IMR-90 (cell line): ENCODE measurements at regions not wholly inside any gene's neighbourhood (a gene's known extent, or its start where the extent isn't known, plus 50 kb on each side); places are given as distances from the start of the nearest gene placed in this dataset.

ENCODE experiments used
- ATAC-seq: fragments of 200-7000 bp; cut with Tn5 transposase; 2 replicates; pipeline ENCODE4 v1.9.1; 2020; ENCODE audit warnings: low read depth, mild to moderate bottlenecking, moderate library complexity
- BruUV-seq: library from RNA; stranded (reverse); fragments of 400-500 nt; replicated peaks from 2 replicates; lab custom pipeline; 2021; lab: Mats Ljungman, UMichigan
- CTCF ChIA-PET: fragments of 300-600 bp; formaldehyde crosslinking; extraction: SDS; loops from one replicate; lab custom pipeline; 2021; ENCODE audit warnings: antibody characterized with exemption; lab: Yijun Ruan, JAX
- POLR2A ChIA-PET: fragments of 300-600 bp; sonication (Branson Sonifier 250); formaldehyde crosslinking; loops from one replicate; lab custom pipeline; 2022; ENCODE audit warnings: antibody characterized with exemption; ENCODE audit not compliant: unreplicated experiment; lab: Charles Lee
- DNase-seq: peaks from one replicate; pipeline ENCODE4 v3.0.0; 2013
- H2AFZ ChIP-seq: replicated peaks from 2 replicates; pipeline ENCODE3; 2013; ENCODE audit warnings: low read length, mild to moderate bottlenecking; ENCODE audit not compliant: poor library complexity
- H2AK5ac ChIP-seq: 2 replicates; pipeline ENCODE4 v1.6.1; 2013; ENCODE audit warnings: low read depth, low read length, inconsistent platforms
- H2AK9ac ChIP-seq: replicated peaks from 2 replicates; pipeline ENCODE3; 2013; ENCODE audit warnings: mild to moderate bottlenecking, low read depth, low read length, moderate library complexity; ENCODE audit not compliant: poor library complexity
- H2BK120ac ChIP-seq: 2 replicates; pipeline ENCODE4 v1.6.1; 2013; ENCODE audit warnings: low read depth, low read length, inconsistent platforms
- H2BK15ac ChIP-seq: 3 replicates; pipeline ENCODE4 v1.6.1; 2013; ENCODE audit warnings: low read depth, low read length, inconsistent platforms
- H2BK20ac ChIP-seq: 2 replicates; pipeline ENCODE4 v1.6.1; 2013; ENCODE audit warnings: low read depth, mild to moderate bottlenecking, inconsistent platforms, low read length, moderate library complexity
- H2BK5ac ChIP-seq: 2 replicates; pipeline ENCODE4 v1.6.1; 2013; ENCODE audit warnings: mild to moderate bottlenecking, low read depth, low read length, inconsistent platforms; ENCODE audit not compliant: poor library complexity, severe bottlenecking
- H3K14ac ChIP-seq: replicated peaks from 2 replicates; pipeline ENCODE4 v1.6.1; 2013; ENCODE audit warnings: low read depth, low read length, inconsistent platforms
- H3K18ac ChIP-seq: 2 replicates; pipeline ENCODE4 v1.6.1; 2013; ENCODE audit warnings: low read depth, low read length, control low read depth
- H3K23ac ChIP-seq: 2 replicates; pipeline ENCODE4 v1.6.1; 2013; ENCODE audit warnings: low read depth, low read length, inconsistent platforms
- H3K27ac ChIP-seq: 2 replicates; pipeline ENCODE4 v1.5.1; 2013; ENCODE audit warnings: mild to moderate bottlenecking, control low read depth, low read length; ENCODE audit not compliant: insufficient read depth
- H3K27me3 ChIP-seq: 2 replicates; pipeline ENCODE4 v1.6.1; 2013; ENCODE audit warnings: low read length; ENCODE audit not compliant: control insufficient read depth, insufficient read depth
- H3K36me3 ChIP-seq: 2 replicates; pipeline ENCODE4 v1.6.1; 2013; ENCODE audit warnings: low read length, mixed read lengths; ENCODE audit not compliant: control insufficient read depth, insufficient read depth
- H3K4ac ChIP-seq: 2 replicates; pipeline ENCODE4 v1.6.1; 2013; ENCODE audit warnings: low read depth, low read length, inconsistent platforms
- H3K4me1 ChIP-seq: 2 replicates; pipeline ENCODE4 v1.6.1; 2013; ENCODE audit warnings: low read length, mixed read lengths; ENCODE audit not compliant: control insufficient read depth, insufficient read depth
- H3K4me2 ChIP-seq: 2 replicates; pipeline ENCODE4 v1.6.1; 2013; ENCODE audit warnings: low read depth, mild to moderate bottlenecking, control low read depth, low read length, moderate library complexity
- H3K4me3 ChIP-seq: 2 replicates; pipeline ENCODE4 v1.5.1; 2013; ENCODE audit warnings: low read depth, mild to moderate bottlenecking, control low read depth, low read length, moderate library complexity; ENCODE audit not compliant: insufficient read depth
- H3K56ac ChIP-seq: 2 replicates; pipeline ENCODE4 v1.6.1; 2013; ENCODE audit warnings: low read length, inconsistent platforms; ENCODE audit not compliant: insufficient read depth; ENCODE audit errors: extremely low read depth
- H3K79me1 ChIP-seq, 2 experiments: 2 replicates each; pipeline ENCODE4 v1.6.1; 2013; ENCODE audit warnings: low read length in 2 of 2, inconsistent platforms in 1 of 2, low read depth in 1 of 2
- H3K9ac ChIP-seq: 2 replicates; pipeline ENCODE4 v1.6.1; 2013; ENCODE audit warnings: low read depth, low read length, control low read depth
- H3K9me1 ChIP-seq: 2 replicates; pipeline ENCODE4 v1.6.1; 2013; ENCODE audit warnings: low read length, inconsistent platforms; ENCODE audit not compliant: insufficient read depth
- H3K9me3 ChIP-seq: 2 replicates; pipeline ENCODE4 v1.6.1; 2013; ENCODE audit warnings: low read length; ENCODE audit not compliant: control insufficient read depth, insufficient read depth
- H4K20me1 ChIP-seq: 2 replicates; pipeline ENCODE4 v1.6.1; 2013; ENCODE audit warnings: low read length, inconsistent platforms; ENCODE audit not compliant: insufficient read depth
- H4K5ac ChIP-seq: 2 replicates; pipeline ENCODE4 v1.6.1; 2013; ENCODE audit warnings: mild to moderate bottlenecking, low read depth, low read length, control low read depth
- H4K8ac ChIP-seq, 2 experiments: 2 replicates each; pipeline ENCODE4 v1.6.1; 2013; ENCODE audit warnings: low read depth in 2 of 2, low read length in 2 of 2, control low read depth in 1 of 2, inconsistent platforms in 1 of 2
- H4K91ac ChIP-seq: 2 replicates; pipeline ENCODE4 v1.6.1; 2013; ENCODE audit warnings: low read depth, low read length, inconsistent platforms; ENCODE audit not compliant: insufficient read depth
- BHLHE40 ChIP-seq: fragments of 150-350 bp; IDR thresholded peaks from 2 replicates; pipeline ENCODE4 v1.6.1; 2016; ENCODE audit warnings: mild to moderate bottlenecking, low read depth, low read length
- CHD1 ChIP-seq: IDR thresholded peaks from 2 replicates; pipeline ENCODE4 v1.6.1; 2012; ENCODE audit warnings: low read depth, low read length, improper control_type of control experiment
- ELK1 ChIP-seq: fragments of 150-350 bp; IDR thresholded peaks from 2 replicates; pipeline ENCODE4 v1.6.1; 2016; ENCODE audit warnings: low read depth, mild to moderate bottlenecking, low read length, moderate library complexity, borderline replicate concordance
- MAZ ChIP-seq: IDR thresholded peaks from 2 replicates; pipeline ENCODE4 v1.6.1; 2012; ENCODE audit warnings: low read depth, mild to moderate bottlenecking, low read length, improper control_type of control experiment, moderate library complexity, borderline replicate concordance
- NFE2L2 ChIP-seq: fragments of 150-350 bp; IDR thresholded peaks from 2 replicates; pipeline ENCODE4 v1.6.1; 2016; ENCODE audit warnings: low read depth, mild to moderate bottlenecking, low read length
- POLR2A ChIP-seq: IDR thresholded peaks from 2 replicates; pipeline ENCODE4 v1.6.1; 2012; ENCODE audit warnings: mild to moderate bottlenecking, low read depth, low read length
- RCOR1 ChIP-seq: IDR thresholded peaks from 2 replicates; pipeline ENCODE4 v1.6.1; 2012; ENCODE audit warnings: mild to moderate bottlenecking, low read length, improper control_type of control experiment; ENCODE audit not compliant: insufficient replicate concordance
- WGBS, 2 experiments: methylation state at CpG; one replicate each; pipeline versions ENCODE4 v1.1.5 to v1.1.7; 2013; ENCODE audit warnings: missing lambda C conversion rate in 2 of 2; ENCODE audit not compliant: insufficient read length in 1 of 2; ENCODE audit errors: extremely low coverage in 2 of 2; 5-methylcytosine and 5-hydroxymethylcytosine counted together
- dilution Hi-C: fragments of 300-500 bp; cut with HindIII; formaldehyde crosslinking; loops from one replicate; pipeline ENCODE4 v1.14.3; 2018; ENCODE audit warnings: low sequenced_read_pairs; ENCODE audit not compliant: unreplicated experiment
- in situ Hi-C: fragments of 300-500 bp; cut with MboI; formaldehyde crosslinking; loops from 3 replicates; pipeline ENCODE4 v1.14.3; 2019; ENCODE audit warnings: low sequenced_read_pairs, inconsistent platforms, mixed read lengths
- intact Hi-C: fragments of 100-400 bp; cut with micrococcal nuclease; formaldehyde crosslinking; loops from 2 replicates; pipeline ENCODE4 v1.10.0; 2022
- TF ChIP-seq, protein P1 (sequence below): conservative IDR thresholded peaks from 2 replicates; pipeline ENCODE4 v1.5.1; 2012; ENCODE audit warnings: mild to moderate bottlenecking, low read depth, low read length, improper control_type of control experiment

DNA sequence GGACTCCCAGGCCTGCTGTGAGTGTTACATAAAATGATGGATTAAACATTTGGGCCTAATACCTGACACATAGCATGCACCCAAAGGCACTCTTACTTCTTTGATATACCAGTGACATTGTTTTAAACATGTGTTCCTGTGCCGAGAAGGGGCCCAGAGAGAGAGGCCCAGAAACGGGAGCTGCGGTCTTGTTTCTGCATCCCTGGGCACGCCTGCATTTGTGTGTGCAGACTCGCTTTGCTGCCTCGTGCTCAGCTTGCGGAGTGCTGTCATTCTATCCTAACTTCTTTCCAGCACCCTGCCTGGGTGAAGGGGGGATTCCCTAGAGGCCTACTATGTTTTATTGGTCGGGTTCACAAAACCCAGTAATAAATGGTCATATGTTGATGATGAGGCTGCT is 666.2 kb upstream of the HS6ST1 start:
- Histone ChIP-seq H3K4me3 (no peak overlapping the region), H4K8ac (no peak overlapping the region), H2AK5ac (no peak overlapping the region), H3K27ac (no peak overlapping the region), H3K79me1 (no peaks in the 10 kb centered on the region), H3K23ac (no peak overlapping the region), H3K4ac (no peak overlapping the region), H4K20me1 (no peaks in the 10 kb centered on the region), H3K4me1 (no peaks in the 10 kb centered on the region), H2BK5ac (no peak overlapping the region), H2BK120ac (no peak overlapping the region), H4K91ac (no peak overlapping the region), H3K27me3 (no peaks in the 10 kb centered on the region), H2BK20ac (no peak overlapping the region), H3K9me3 (peaks cover 11% of the 10 kb centered on the region), H3K36me3 (no peaks in the 10 kb centered on the region), H2AFZ (no peak overlapping the region), H3K9ac (no peak overlapping the region), H3K4me2 (no peak overlapping the region), H3K9me1 (no peaks in the 10 kb centered on the region), H3K56ac (no peak overlapping the region), H3K14ac (no peak overlapping the region), H4K5ac (no peak overlapping the region), H3K18ac (no peak overlapping the region), H2AK9ac (no peak overlapping the region), H2BK15ac (no peak overlapping the region)
- no TSS peak for BruUV-seq
- WGBS, 2 experiments: no CpG with 5 or more reads among the region's 8 CpGs
- in situ Hi-C loops: no loop called here
- no peak for ATAC-seq
- DNase-seq: no peak
- POLR2A ChIA-PET: no interaction called here
- dilution Hi-C loops: no loop called here
- intact Hi-C loops: no loop called here
- CTCF ChIA-PET: no interaction called here
- TF ChIP-seq, protein P1, sequence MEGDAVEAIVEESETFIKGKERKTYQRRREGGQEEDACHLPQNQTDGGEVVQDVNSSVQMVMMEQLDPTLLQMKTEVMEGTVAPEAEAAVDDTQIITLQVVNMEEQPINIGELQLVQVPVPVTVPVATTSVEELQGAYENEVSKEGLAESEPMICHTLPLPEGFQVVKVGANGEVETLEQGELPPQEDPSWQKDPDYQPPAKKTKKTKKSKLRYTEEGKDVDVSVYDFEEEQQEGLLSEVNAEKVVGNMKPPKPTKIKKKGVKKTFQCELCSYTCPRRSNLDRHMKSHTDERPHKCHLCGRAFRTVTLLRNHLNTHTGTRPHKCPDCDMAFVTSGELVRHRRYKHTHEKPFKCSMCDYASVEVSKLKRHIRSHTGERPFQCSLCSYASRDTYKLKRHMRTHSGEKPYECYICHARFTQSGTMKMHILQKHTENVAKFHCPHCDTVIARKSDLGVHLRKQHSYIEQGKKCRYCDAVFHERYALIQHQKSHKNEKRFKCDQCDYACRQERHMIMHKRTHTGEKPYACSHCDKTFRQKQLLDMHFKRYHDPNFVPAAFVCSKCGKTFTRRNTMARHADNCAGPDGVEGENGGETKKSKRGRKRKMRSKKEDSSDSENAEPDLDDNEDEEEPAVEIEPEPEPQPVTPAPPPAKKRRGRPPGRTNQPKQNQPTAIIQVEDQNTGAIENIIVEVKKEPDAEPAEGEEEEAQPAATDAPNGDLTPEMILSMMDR: no peak
- no peak for TF ChIP-seq CHD1
- no peak for TF ChIP-seq MAZ
- TF ChIP-seq BHLHE40: no peak
- TF ChIP-seq ELK1: no peak
- no peak for TF ChIP-seq NFE2L2
- no peak for TF ChIP-seq RCOR1
- TF ChIP-seq POLR2A: no peak
